HCT116 (cell line): ENCODE measurements at regions not wholly inside any gene's neighbourhood (a gene's known extent, or its start where the extent isn't known, plus 50 kb on each side); places are given as distances from the start of the nearest gene placed in this dataset.

Experiments used
- CEBPB ChIP-seq: IDR thresholded peaks from 2 replicates; pipeline ENCODE4 v1.6.1; 2012; ENCODE audit warnings: low read depth
- CTCF ChIP-seq, 3 experiments: fragments of 200-600 bp in 1 of 3; sonication (generic) in 1 of 3; IDR thresholded peaks in 2 of 3; conservative IDR thresholded peaks in 1 of 3; 2 replicates each; pipeline ENCODE4 v1.5.1; 2012 to 2017; ENCODE audit warnings: low read depth in 2 of 3, low read length in 2 of 3, antibody characterized with exemption in 1 of 3, borderline replicate concordance in 1 of 3, control low read depth in 1 of 3, mild to moderate bottlenecking in 1 of 3, mixed read lengths in 1 of 3, mixed run types in 1 of 3, moderate library complexity in 1 of 3; ENCODE audit not compliant: insufficient read depth in 1 of 3
- EGR1 ChIP-seq: IDR thresholded peaks from 2 replicates; pipeline ENCODE4 v1.6.1; 2012; ENCODE audit warnings: low read depth
- EZH2 ChIP-seq: fragments of 200-600 bp; sonication (generic); IDR thresholded peaks from 2 replicates; pipeline ENCODE4 v1.6.1; 2017; ENCODE audit warnings: antibody characterized with exemption, mixed run types
- EZH2phosphoT487 ChIP-seq: fragments of 200-600 bp; IDR thresholded peaks from 2 replicates; pipeline ENCODE4 v1.6.1; 2018; ENCODE audit warnings: antibody characterized with exemption, borderline replicate concordance
- FOSL1 ChIP-seq: IDR thresholded peaks from 2 replicates; pipeline ENCODE4 v1.6.1; 2012; ENCODE audit warnings: low read depth
- POLR2A ChIP-seq: IDR thresholded peaks from 2 replicates; pipeline ENCODE4 v1.7.0; 2011; ENCODE audit warnings: borderline replicate concordance; ENCODE audit not compliant: insufficient read depth, insufficient read length; ENCODE audit errors: extremely low read depth
- POLR2AphosphoS5 ChIP-seq: IDR thresholded peaks from 2 replicates; pipeline ENCODE4 v1.6.1; 2011; ENCODE audit warnings: mild to moderate bottlenecking, low read depth, low read length, moderate library complexity
- REST ChIP-seq: IDR thresholded peaks from 2 replicates; pipeline ENCODE4 v1.6.1; 2012; ENCODE audit warnings: low read depth
- SP1 ChIP-seq: IDR thresholded peaks from 2 replicates; pipeline ENCODE4 v1.6.1; 2012; ENCODE audit warnings: low read depth
- YY1 ChIP-seq: IDR thresholded peaks from 2 replicates; pipeline ENCODE4 v1.6.1; 2011; ENCODE audit warnings: low read length, low read depth, moderate library complexity, mild to moderate bottlenecking; ENCODE audit not compliant: insufficient replicate concordance; ENCODE audit errors: extremely low read depth
- ZNF274 ChIP-seq: fragments of 200-500 bp; sonication (Bioruptor generic); IDR thresholded peaks from 2 replicates; pipeline ENCODE4 v1.6.1; 2014; ENCODE audit warnings: mild to moderate bottlenecking, low read depth, low read length, inconsistent platforms
- TF ChIP-seq, protein P1 (sequence below): IDR thresholded peaks from 2 replicates; pipeline ENCODE4 v1.6.1; 2012
- TF ChIP-seq, protein P2 (sequence below): IDR thresholded peaks from 2 replicates; pipeline ENCODE4 v1.6.1; 2012

- TF ChIP-seq POLR2AphosphoS5 (no peak), CEBPB (no peak), YY1 (no peak), EZH2 (no peak), REST (no peak), SP1 (no peak), POLR2A (no peak), CTCF (IDR thresholded peaks at IDR 0.05 in 2 of 3, conservative IDR thresholded peaks at IDR 0.05 in 1 of 3; ENCODE audit: borderline replicate concordance in 1 of 3, insufficient read depth in 1 of 3, low read depth in 2 of 3, low read length in 2 of 3) (no peak), EZH2phosphoT487 (no peak), EGR1 (no peak), ZNF274 (no peak), FOSL1 (no peak)
- TF ChIP-seq, protein P1, sequence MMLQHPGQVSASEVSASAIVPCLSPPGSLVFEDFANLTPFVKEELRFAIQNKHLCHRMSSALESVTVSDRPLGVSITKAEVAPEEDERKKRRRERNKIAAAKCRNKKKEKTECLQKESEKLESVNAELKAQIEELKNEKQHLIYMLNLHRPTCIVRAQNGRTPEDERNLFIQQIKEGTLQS, result no peak
- TF ChIP-seq, protein P2, sequence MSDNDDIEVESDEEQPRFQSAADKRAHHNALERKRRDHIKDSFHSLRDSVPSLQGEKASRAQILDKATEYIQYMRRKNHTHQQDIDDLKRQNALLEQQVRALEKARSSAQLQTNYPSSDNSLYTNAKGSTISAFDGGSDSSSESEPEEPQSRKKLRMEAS, result no peak
Measured at GRCh38 chr1:25064465-25065240, 134.6 kb upstream of the RUNX3 start.
